ENCODE measurements at regions not wholly inside any gene's neighbourhood (a gene's known extent, or its start where the extent isn't known, plus 50 kb on each side); places are given as distances from the start of the nearest gene placed in this dataset.

DNA sequence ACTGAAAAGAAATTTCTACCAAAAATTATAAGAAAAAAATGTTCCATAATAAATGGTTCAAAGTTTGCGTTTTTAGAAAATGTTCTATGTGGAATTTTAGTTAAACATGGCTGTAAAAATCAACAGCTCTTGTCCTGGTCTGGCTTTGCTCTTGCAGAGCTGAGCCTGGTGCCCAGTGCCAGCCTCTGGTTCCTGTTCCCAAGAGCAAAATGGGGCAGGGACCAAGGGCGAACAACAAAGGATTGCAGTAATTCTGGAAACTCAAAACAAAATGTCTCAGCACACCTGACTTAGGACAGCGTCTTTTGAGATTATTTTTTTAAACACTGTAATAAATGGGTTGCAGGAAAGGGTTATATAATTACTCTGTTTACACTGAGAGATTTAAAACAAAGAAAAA lies 174.7 kb downstream of the ANAPC1 start:
- POLR2A ChIA-PET: interaction anchor here (1.3 kb wide), 1 partner anchor 9 kb away, joined by 3 read pairs; no protein-coding TSS in a partner anchor
- no peak for DNase-seq
- H3K27ac Mint-ChIP-seq: no peak overlapping the region
- no peak overlapping the region for H3K4me3 Mint-ChIP-seq
- H3K27me3 Mint-ChIP-seq: peaks cover 22% of the 10 kb centered on the region
- peaks cover 4% of the 10 kb centered on the region for H3K9me3 Mint-ChIP-seq
- CTCF ChIA-PET: no interaction called here
- H3K36me3 Mint-ChIP-seq (ENCODE audit: low read depth): no peaks in the 10 kb centered on the region
- peaks cover 25% of the 10 kb centered on the region for H3K4me1 Mint-ChIP-seq

GRCh38 chr2:111710085-111710484 lies 173.9 kb downstream of the ANAPC1 start:
- ChIA-PET POLR2A (interaction anchor here (1.3 kb wide), 1 partner anchor 10 kb away, joined by 3 read pairs; no protein-coding TSS in a partner anchor), CTCF (interaction anchor here (0.7 kb wide), 1 partner anchor 11 kb away, joined by 3 read pairs; no protein-coding TSS in a partner anchor)
- DNase-seq: no peak
- Mint-ChIP-seq H3K27me3 (peaks cover 22% of the 10 kb centered on the region), H3K4me3 (no peak overlapping the region), H3K9me3 (peaks cover 4% of the 10 kb centered on the region), H3K27ac (no peak overlapping the region), H3K4me1 (peaks cover 19% of the 10 kb centered on the region), H3K36me3 (ENCODE audit: low read depth) (no peaks in the 10 kb centered on the region)

DNA sequence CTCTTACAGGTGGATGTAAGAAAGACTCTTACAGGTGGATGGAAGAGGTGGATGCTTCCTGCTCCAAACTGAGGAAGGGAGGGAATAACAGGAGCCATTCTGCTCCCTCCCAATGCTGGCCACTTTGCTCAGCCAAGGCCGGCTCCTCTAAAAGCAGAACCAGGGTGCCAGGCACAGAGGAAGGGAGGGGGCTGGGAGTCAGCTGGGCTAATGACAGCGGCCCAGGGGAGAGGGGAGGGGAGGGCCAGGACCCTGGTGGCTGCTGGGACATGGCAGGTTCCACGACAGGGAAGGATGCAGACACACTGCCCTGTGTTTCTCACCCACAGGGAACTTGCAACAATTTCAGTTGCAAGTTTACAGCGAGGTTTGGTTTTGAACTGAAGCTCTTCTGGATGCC lies 173.4 kb downstream of the ANAPC1 start:
- CTCF ChIA-PET: no interaction called here
- Mint-ChIP-seq H3K4me3 (no peak overlapping the region), H3K27ac (no peak overlapping the region), H3K9me3 (peaks cover 4% of the 10 kb centered on the region), H3K27me3 (peaks cover 22% of the 10 kb centered on the region), H3K4me1 (peaks cover 14% of the 10 kb centered on the region), H3K36me3 (ENCODE audit: low read depth) (no peaks in the 10 kb centered on the region)
- POLR2A ChIA-PET: no interaction called here
- no peak for DNase-seq

DNA sequence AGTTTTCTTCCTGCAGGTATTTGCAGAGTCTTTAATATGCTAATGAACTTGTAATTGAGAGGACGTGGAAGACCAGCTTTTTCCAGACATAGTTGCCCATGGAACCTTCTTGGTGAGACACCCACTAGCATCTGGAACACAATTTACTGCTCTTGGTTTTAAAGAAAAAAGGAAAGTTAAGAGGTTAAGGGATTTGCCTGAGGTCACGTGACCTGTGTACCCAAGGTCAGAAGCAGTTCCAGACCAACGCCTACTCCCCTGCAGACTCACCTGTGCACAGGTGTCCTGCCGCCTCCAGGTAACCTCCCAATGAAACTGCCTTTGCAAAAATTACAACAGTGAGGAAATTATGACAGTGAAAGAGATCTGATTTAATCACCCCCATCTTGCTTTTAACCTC lies 172.7 kb downstream of the ANAPC1 start:
- Mint-ChIP-seq H3K27me3 (peaks cover 22% of the 10 kb centered on the region), H3K4me3 (no peak overlapping the region), H3K36me3 (ENCODE audit: low read depth) (no peaks in the 10 kb centered on the region), H3K4me1 (peaks cover 7% of the 10 kb centered on the region), H3K9me3 (peaks cover 4% of the 10 kb centered on the region), H3K27ac (no peak overlapping the region)
- no peak for DNase-seq
- POLR2A ChIA-PET: no interaction called here
- CTCF ChIA-PET: no interaction called here

- POLR2A ChIA-PET: no interaction called here
- Mint-ChIP-seq H3K9me3 (peaks cover 4% of the 10 kb centered on the region), H3K36me3 (ENCODE audit: low read depth) (no peaks in the 10 kb centered on the region), H3K27ac (no peak overlapping the region), H3K4me3 (no peak overlapping the region), H3K4me1 (no peaks in the 10 kb centered on the region), H3K27me3 (peaks cover 22% of the 10 kb centered on the region)
- no peak for DNase-seq
- CTCF ChIA-PET: no interaction called here
These were observed 171.6 kb downstream of the ANAPC1 start for GRCh38 chr2:111712361-111712760.

- Mint-ChIP-seq H3K36me3 (ENCODE audit: low read depth) (no peaks in the 10 kb centered on the region), H3K4me3 (no peak overlapping the region), H3K27me3 (peaks cover 24% of the 10 kb centered on the region), H3K27ac (no peak overlapping the region), H3K4me1 (no peaks in the 10 kb centered on the region), H3K9me3 (peaks cover 4% of the 10 kb centered on the region)
- CTCF ChIA-PET: no interaction called here
- POLR2A ChIA-PET: no interaction called here
- DNase-seq: no peak
These were observed 171.0 kb downstream of the ANAPC1 start for GRCh38 chr2:111712940-111713515.

GRCh38 chr2:111715987-111716904 lies 167.7 kb downstream of the ANAPC1 start:
- ChIA-PET CTCF (no interaction called here), POLR2A (no interaction called here)
- Mint-ChIP-seq H3K9me3 (peaks cover 4% of the 10 kb centered on the region), H3K27me3 (peaks cover 25% of the 10 kb centered on the region), H3K4me1 (no peaks in the 10 kb centered on the region), H3K4me3 (no peak overlapping the region), H3K36me3 (ENCODE audit: low read depth) (no peaks in the 10 kb centered on the region), H3K27ac (no peak overlapping the region)
- DNase-seq: no peak

DNA sequence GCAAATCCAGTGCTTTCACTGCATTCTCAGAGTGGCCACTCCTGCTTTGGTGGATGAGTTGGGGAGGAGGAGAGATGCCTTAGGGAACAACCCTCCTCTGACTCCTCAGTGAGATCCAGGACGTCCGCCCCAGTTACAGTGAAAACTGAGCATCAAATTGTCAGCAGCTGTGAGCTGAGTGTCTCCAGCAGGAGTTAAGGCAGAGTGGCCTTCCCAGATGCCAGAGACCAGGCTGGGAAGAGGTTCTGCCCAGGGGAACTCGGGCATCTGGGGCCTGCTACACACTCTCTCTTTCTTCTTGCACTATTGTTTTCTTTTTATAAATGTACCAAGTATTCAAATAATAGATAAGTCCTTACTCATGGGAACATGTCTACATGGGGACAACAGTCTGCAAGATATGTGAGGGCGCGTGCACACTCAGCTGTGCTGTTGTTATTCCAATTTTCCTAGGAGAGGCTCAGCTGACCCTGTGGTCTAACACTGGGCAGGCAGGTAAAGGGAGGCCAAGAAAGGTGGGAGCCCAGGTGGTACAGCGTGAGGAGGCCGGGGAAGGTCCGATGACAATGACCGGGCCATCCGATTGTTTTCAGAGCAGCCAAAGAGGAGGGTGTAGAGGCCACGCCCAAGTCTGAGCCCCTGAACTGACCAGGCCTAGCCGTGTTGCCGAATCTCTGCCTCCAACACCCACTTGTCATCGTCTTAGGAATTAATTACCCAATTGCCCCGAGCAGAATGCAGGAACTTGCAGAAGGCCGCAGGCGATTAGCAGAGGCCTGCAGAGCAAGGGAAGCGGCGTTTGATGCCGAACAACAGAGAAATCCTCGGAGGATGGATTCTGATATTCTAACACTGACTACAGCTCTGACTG lies 166.9 kb downstream of the ANAPC1 start:
- CTCF ChIA-PET: no interaction called here
- H3K27me3 Mint-ChIP-seq: peaks cover 18% of the 10 kb centered on the region
- H3K4me1 Mint-ChIP-seq: no peaks in the 10 kb centered on the region
- no peak for DNase-seq
- no peak overlapping the region for H3K27ac Mint-ChIP-seq
- no peaks in the 10 kb centered on the region for H3K36me3 Mint-ChIP-seq (ENCODE audit: low read depth)
- POLR2A ChIA-PET: interaction anchor here (0.7 kb wide), 1 partner anchor 56 kb away, joined by 3 read pairs; no protein-coding TSS in a partner anchor
- peaks cover 2% of the 10 kb centered on the region for H3K9me3 Mint-ChIP-seq
- H3K4me3 Mint-ChIP-seq: no peak overlapping the region

Data from activated CD4-positive, alpha-beta memory T cell treated with anti-CD3 and anti-CD28 coated beads, Interleukin-2, amount 10 ng/mL, durations not matched to agents 7 days and 5 days (primary cell).